Keratinocyte (primary cell): ENCODE measurements at regions not wholly inside any gene's neighbourhood (a gene's known extent, or its start where the extent isn't known, plus 50 kb on each side); places are given as distances from the start of the nearest gene placed in this dataset.

Source experiments
- EZH2 ChIP-seq: IDR thresholded peaks from one replicate; pipeline ENCODE4 v1.6.1; 2012; ENCODE audit warnings: inconsistent platforms, mild to moderate bottlenecking, low read length, moderate library complexity
- TF ChIP-seq, protein P1 (sequence below), 3 experiments: IDR thresholded peaks in 1 of 3; conservative IDR thresholded peaks in 1 of 3; optimal IDR thresholded peaks in 1 of 3; 2 replicates in 2 of 3; 3 replicates in 1 of 3; pipeline versions ENCODE3 to v1.5.1; 2011; ENCODE audit warnings: low read length in 3 of 3, mild to moderate bottlenecking in 3 of 3, moderate library complexity in 2 of 3, control low read depth in 1 of 3, inconsistent platforms in 1 of 3; ENCODE audit not compliant: insufficient read depth in 2 of 3; ENCODE audit errors: extremely low read depth in 1 of 3

DNA sequence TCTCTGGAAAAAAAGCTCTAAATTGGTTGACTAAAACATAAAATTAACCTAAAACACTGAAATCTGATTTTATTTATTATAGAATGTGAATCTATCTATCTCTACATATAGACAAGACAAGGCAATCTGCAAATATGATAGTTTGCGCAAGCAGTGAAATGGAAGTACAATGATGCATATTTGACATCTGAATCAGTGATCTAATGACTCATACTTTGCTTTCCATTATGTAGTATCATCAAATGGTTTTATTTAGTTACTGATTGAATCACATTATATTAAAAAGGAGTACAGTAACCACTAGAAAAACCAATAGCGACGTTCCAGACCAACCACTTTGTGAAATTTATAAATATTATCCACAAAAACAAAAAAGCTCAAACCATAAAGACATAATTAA lies 1969.3 kb downstream of the PCDH7 start:
- TF ChIP-seq, protein P1, sequence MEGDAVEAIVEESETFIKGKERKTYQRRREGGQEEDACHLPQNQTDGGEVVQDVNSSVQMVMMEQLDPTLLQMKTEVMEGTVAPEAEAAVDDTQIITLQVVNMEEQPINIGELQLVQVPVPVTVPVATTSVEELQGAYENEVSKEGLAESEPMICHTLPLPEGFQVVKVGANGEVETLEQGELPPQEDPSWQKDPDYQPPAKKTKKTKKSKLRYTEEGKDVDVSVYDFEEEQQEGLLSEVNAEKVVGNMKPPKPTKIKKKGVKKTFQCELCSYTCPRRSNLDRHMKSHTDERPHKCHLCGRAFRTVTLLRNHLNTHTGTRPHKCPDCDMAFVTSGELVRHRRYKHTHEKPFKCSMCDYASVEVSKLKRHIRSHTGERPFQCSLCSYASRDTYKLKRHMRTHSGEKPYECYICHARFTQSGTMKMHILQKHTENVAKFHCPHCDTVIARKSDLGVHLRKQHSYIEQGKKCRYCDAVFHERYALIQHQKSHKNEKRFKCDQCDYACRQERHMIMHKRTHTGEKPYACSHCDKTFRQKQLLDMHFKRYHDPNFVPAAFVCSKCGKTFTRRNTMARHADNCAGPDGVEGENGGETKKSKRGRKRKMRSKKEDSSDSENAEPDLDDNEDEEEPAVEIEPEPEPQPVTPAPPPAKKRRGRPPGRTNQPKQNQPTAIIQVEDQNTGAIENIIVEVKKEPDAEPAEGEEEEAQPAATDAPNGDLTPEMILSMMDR (optimal IDR thresholded peaks at IDR 0.05 in 1 of 3, IDR thresholded peaks at IDR 0.05 in 1 of 3, conservative IDR thresholded peaks at IDR 0.05 in 1 of 3; ENCODE audit: extremely low read depth in 1 of 3, insufficient read depth in 2 of 3, low read length in 3 of 3): no peak
- TF ChIP-seq EZH2: no peak
